ENCODE measurements at regions not wholly inside any gene's neighbourhood (a gene's known extent, or its start where the extent isn't known, plus 50 kb on each side); places are given as distances from the start of the nearest gene placed in this dataset.
A peak's percentile ranks its signal among the peaks of the same experiment; 100 is the strongest.

- no peak for DNase-seq (ENCODE audit: low read depth)
Measured at GRCh38 chr6:84524636-84525035, 239.8 kb downstream of the TBX18 start.

- no peak for DNase-seq (ENCODE audit: low read depth)
Measured at GRCh38 chr6:84522135-84522549, 242.3 kb downstream of the TBX18 start.

- DNase-seq (ENCODE audit: low read depth): no peak
Measured at GRCh38 chr6:84521511-84521910, 242.9 kb downstream of the TBX18 start.

- DNase-seq (ENCODE audit: low read depth): no peak
Measured at GRCh38 chr6:84517741-84518530, 246.5 kb downstream of the TBX18 start.

- DNase-seq (ENCODE audit: low read depth): no peak
Measured at GRCh38 chr6:84516154-84516553, 248.2 kb downstream of the TBX18 start.

- DNase-seq (ENCODE audit: low read depth): no peak
Measured at GRCh38 chr6:84515067-84515466, 249.3 kb downstream of the TBX18 start.

GRCh38 chr6:84514089-84514971 lies 250.1 kb downstream of the TBX18 start:
- no peak for DNase-seq (ENCODE audit: low read depth)

- DNase-seq (ENCODE audit: low read depth): no peak
Measured at GRCh38 chr6:84512391-84512790, 252.0 kb downstream of the TBX18 start.

GRCh38 chr6:84511929-84512328 lies 252.5 kb downstream of the TBX18 start:
- no peak for DNase-seq (ENCODE audit: low read depth)

- peak; percentile 36 for DNase-seq (ENCODE audit: low read depth)
Measured at GRCh38 chr6:84508981-84509380, 255.4 kb downstream of the TBX18 start.

GRCh38 chr6:84508334-84508733 lies 256.1 kb downstream of the TBX18 start:
- no peak for DNase-seq (ENCODE audit: low read depth)

GRCh38 chr6:84504025-84504424 lies 260.4 kb downstream of the TBX18 start:
- DNase-seq (ENCODE audit: low read depth): no peak

GRCh38 chr6:84501315-84501714 lies 263.1 kb downstream of the TBX18 start:
- no peak for DNase-seq (ENCODE audit: low read depth)

GRCh38 chr6:84500726-84501125 lies 263.7 kb downstream of the TBX18 start:
- no peak for DNase-seq (ENCODE audit: low read depth)

GRCh38 chr6:84498905-84499304 lies 265.5 kb downstream of the TBX18 start:
- no peak for DNase-seq (ENCODE audit: low read depth)

- no peak for DNase-seq (ENCODE audit: low read depth)
Measured at GRCh38 chr6:84492241-84493165, 265.1 kb upstream of the CEP162 start.

GRCh38 chr6:84489598-84489997 lies 262.2 kb upstream of the CEP162 start:
- no peak for DNase-seq (ENCODE audit: low read depth)

GRCh38 chr6:84486526-84486925 lies 259.1 kb upstream of the CEP162 start:
- no peak for DNase-seq (ENCODE audit: low read depth)

- DNase-seq (ENCODE audit: low read depth): no peak
Measured at GRCh38 chr6:84469144-84469543, 241.7 kb upstream of the CEP162 start.

- DNase-seq (ENCODE audit: low read depth): no peak
Measured at GRCh38 chr6:84467296-84467695, 239.9 kb upstream of the CEP162 start.

- DNase-seq (ENCODE audit: low read depth): no peak
Measured at GRCh38 chr6:84466511-84466910, 239.1 kb upstream of the CEP162 start.

- no peak for DNase-seq (ENCODE audit: low read depth)
Measured at GRCh38 chr6:84464471-84464870, 237.0 kb upstream of the CEP162 start.

Measured in CMK (cell line).